H4 (cell line): ENCODE measurements at regions not wholly inside any gene's neighbourhood (a gene's known extent, or its start where the extent isn't known, plus 50 kb on each side); places are given as distances from the start of the nearest gene placed in this dataset.
A peak's percentile ranks its signal among the peaks of the same experiment; 100 is the strongest.
"Not testable (repeated sequence)": the region's sequence is repeated elsewhere in the genome, so short reads cannot be mapped to it uniquely, and the experiment has no call there.

ENCODE experiments used
- DNase-seq: peaks from one replicate; pipeline ENCODE4 v3.0.0-alpha.2; 2015; ENCODE audit warnings: low spot score

DNA sequence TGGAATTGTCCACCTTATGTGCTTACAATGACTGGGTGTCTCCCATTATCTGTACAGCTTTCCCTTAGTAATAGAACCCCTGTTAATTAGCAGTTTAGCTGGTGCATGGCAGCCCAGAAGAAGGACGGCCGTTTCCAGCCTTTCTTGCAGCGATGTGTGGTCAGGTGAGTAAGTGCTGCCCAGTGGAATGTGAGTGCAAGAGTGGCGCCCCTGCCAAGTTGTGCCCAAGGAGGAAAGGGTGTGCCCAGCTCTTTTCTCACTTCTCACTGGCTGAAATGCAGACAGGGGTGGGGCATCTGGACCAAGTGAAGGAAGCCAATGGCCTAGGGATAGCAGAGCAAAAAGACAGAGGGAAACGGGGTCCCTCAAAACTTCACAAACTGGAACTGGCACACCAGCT lies 296.8 kb downstream of the PREX1 start:
- peak; percentile 62 for DNase-seq

DNA sequence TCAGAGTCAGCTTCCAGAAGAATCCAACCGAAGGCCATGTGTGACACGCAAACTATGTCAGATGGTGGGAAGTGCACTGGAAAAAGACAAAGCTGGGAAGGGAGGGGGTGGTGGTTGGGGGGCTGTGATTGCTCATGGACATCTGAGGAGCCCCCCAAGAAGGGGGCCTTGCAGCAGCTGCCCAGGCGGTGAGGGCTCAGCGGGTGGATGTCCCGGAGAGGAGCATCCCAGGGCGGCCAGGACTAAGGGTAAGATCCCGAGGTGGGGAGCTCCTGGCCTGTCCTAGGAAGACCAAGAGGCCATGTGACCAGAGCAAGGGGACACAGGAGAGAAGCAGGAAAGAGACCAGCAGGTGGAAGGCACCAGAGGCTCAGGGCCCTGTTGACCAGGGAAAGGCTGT lies 299.5 kb downstream of the PREX1 start:
- DNase-seq, result no peak

DNA sequence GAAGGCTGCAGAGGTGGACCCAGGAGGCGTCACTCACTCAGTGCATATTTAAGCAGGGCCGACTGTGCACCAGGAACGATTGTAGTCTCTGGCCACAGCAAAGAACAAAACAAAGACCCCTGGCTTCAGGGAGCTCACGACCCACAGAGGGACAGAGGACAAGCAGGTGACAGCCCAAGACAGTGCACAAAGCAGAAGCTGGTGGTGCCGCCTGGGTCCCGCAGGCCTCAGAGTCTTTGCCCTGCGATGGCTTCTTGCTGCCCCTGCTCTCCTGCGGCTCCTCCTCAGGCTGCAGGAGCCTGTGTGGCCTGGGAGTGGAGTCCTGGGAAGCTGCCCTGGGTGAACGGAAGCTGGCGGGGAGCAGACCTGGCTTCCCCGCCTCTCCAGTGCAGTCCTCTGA lies 300.0 kb downstream of the PREX1 start:
- DNase-seq, result no peak

DNA sequence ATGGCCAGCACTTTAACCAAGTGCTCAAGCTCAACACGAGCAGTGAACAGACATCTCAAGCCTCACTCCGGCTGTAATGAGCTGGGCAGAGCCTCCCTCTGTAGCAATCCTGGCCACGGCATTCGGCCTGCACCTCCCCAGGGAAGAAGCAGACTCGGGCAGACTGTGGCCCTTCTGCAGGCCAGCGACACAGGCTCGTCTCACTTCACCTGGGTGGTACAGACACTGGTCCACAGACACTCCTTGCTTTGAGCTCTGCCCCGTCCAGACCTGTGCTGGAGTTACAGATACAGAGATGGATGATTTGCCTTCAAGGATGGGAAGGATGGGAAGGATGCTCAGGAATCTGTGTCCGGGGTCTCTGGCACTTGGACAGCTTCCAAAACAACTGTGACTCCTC lies 300.9 kb downstream of the PREX1 start:
- DNase-seq, result no peak

DNA sequence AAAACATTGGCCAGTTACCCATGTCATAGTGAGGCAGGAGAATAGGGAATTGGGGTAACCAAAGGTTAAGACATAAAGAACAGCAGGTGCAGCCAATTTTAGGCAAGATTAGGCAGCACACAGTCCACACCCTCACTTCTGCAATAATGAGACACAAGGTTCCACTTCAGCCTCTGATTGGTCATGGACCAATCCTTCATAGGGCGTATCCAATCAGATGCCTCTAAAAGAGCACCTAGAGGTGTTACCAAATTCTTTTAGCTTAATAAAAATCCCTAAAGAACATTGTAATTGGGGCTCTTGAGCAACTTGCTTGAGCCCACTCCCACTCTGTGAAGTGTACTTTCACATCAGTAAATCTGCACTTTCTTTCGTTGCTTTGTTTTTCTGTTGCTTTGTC lies 302.4 kb downstream of the PREX1 start:
- no peak for DNase-seq

DNA sequence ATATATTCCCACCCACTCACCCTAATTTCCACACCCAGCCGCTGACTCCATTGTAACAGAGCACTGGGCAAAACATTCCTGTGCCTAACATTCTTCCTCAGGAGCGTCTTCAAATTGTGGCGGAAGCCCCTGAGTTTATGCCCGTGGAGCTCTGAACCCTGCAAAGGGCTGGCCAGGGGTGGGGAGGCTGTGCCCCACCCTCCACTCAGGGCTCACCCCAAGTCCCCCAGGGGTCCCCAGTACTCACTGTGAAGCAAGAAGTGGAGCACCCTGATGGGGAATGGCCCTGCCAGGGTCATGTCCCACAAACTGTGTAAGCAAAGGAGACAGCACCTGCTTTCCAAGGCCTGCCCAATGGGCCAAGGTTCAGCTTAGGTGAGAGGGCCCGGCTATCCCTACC lies 303.2 kb downstream of the PREX1 start:
- DNase-seq, result no peak

DNA sequence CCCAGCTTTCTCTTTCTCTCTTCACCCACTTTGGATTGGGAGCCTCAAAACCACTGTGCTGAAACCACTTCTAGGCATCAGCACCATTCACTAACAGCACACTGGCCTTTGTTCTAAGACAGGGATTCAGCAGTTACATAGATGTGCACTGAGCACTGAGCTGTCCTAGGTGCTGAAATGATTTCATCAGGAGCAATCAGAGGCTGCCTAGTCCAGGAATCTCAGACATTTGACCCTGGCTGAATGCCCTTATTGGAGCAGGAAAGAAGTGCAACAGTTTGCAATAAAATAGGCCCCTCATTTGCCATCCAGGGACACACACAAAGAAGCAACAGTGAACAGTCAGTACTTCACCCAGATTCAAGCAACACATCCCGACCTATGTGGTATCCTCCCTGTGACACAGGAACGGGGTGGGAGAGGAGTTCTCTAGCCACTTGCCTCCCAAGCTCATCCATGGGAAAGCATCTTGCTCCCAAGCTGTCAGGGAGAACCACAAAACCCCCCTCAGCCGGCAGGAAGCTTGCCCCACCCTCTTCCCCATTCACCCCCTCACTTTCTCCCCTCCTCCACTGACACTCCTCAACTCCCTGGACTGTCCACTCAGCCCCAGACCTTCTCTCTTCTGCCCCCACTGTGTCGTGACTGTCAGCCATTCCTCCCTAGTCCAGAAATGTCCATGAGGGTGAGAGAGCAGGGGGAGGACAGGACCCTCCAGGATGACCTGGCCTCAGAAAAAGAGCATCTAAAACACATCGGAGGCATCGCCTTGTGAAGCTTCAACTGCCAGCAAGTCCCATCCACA lies 304.4 kb downstream of the PREX1 start:
- DNase-seq, result peak; percentile 60

DNA sequence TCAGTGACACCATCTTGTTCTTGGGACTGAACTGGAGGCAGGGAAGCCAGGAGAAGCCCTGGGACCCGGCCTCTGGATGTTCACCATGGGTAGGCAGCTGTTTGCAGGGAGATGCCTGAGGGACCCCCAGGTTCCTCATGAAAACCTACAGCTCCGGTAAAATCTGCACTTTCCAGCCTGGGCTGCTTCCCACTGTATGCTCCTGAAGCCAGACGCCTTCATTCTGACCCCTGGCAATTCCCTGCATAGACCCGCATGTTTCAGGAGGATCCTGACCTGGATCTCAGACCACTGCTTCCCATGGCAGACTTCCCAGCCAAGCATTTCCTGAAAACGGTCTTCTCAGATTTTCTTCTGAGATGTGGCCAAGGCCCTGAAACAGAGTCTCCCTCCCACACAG lies 306.7 kb downstream of the PREX1 start:
- no peak for DNase-seq

DNA sequence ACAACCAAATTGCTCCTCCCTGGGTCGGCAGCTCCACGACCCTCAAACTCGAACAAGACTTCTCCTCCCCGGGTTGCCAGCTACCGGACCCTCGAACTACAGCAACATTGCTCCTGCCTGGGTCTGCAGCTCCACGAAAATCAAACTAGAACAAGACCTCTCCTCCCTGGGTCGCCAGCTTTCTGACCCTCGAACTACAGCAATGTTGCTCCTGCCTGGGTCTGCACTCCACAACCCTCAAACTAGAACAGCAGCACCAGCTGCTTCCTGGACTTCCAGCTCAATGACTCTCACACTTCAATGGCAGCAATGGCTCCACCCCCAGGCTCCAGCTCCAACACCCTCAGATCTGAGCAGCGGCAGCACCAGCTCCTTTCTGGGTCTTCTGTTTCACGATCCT lies 311.6 kb downstream of the PREX1 start:
- DNase-seq, result not testable (repeated sequence)

DNA sequence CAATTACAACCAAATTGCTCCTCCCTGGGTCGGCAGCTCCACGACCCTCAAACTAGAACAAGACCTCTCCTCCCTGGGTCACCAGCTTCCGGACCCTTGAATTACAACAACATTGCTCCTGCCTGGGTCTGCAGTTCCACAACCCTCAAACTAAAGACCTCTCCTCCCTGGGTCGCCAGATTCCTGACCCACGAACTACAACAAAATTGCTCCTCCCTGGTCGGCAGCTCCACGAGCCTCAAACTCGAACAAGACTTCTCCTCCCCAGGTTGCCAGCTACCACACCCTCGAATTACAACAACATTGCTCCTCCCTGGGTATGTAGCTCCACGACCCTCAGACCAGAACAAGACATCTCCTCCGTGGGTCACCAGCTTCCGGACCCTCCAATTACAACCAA lies 313.2 kb downstream of the PREX1 start:
- not testable (repeated sequence) for DNase-seq

DNA sequence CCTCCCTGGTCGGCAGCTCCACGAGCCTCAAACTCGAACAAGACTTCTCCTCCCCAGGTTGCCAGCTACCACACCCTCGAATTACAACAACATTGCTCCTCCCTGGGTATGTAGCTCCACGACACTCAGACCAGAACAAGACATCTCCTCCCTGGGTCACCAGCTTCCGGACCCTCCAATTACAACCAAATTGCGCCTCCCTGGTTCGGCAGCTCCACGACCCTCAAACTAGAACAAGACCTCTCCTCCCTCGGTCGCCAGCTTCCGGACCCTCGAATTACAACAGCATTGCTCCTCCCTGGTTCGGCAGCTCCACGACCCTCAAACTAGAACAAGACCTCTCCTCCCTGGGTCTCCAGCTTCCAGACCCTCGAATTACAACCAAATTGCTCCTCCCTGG lies 315.3 kb downstream of the PREX1 start:
- not testable (repeated sequence) for DNase-seq

DNA sequence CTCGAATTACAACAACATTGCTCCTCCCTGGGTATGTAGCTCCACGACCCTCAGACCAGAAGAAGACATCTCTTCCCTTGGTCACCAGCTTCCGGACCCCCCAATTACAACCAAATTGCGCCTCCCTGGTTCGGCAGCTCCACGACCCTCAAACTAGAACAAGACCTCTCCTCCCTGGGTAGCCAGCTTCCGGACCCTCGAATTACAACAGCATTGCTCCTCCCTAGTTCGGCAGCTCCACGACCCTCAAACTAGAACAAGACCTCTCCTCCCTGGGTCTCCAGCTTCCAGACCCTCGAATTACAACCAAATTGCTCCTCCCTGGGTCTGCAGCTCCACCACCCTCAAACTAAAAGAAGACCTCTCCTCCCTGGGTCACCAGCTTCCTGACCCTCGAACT lies 322.7 kb downstream of the PREX1 start:
- not testable (repeated sequence) for DNase-seq

DNA sequence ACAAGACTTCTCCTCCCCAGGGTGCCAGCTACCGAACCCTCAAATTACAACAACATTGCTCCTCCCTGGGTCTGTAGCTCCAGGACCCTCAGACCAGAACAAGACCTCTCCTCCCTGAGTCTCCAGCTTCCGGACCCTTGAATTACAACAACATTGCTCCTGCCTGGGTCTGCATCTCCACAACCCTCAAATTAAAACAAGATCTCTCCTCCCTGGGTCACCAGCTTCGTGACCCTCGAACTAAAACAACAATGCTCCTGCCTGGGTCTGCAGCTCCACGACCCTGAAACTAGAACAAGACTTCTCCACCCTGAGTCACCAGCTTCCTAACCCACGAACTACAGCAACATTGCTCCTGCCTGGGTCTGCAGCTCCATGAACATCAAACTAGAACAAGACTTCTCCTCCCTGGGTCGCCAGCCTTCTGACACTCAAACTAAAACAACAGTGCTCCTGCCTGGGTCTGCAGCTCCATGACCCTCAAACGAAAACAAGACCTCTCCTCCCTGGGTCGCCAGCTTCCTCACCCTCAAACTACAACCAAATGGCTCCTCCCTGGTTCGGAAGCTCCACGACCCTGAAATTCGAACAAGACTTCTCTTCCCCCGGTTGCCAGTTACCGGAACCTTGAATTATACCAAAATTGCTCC lies 324.5 kb downstream of the PREX1 start:
- DNase-seq, result no peak

DNA sequence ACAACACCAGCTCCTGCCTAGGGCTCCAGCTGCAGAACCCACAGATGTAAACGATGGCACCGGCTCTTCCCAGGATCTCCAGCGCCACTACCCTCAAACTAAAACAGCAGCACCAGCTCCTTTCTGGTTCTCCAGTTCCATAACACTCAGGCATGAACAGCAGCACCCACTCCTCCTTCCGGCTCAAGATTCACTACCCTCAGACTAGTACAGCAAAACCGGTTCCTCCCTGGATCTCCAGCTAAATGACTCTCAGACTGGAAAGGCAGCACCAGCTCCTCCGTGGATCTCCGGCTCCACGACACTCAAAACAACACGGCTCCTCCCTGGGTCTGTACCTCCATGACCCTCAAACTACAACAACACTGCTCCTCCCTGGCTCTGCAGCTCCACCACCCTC lies 325.0 kb downstream of the PREX1 start:
- no peak for DNase-seq

DNA sequence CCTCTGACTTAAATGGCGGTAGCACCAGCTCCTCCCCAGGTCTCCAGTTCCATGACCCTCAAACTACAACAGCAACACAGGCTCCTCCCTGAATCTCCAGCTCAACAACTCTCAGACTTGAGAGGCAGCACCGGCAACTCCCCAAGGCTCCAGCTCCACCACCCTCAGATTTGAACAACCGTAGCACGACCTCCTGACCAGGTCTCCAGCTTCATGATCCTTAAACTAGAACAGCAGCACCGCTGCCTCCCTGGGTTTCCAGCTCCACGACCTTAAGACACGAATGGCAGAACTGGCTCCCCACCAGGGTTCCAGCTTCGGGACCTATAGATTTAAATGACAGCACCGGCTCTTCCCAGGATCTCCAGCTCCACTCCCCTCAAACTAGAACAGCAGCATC lies 325.8 kb downstream of the PREX1 start:
- DNase-seq, result no peak

DNA sequence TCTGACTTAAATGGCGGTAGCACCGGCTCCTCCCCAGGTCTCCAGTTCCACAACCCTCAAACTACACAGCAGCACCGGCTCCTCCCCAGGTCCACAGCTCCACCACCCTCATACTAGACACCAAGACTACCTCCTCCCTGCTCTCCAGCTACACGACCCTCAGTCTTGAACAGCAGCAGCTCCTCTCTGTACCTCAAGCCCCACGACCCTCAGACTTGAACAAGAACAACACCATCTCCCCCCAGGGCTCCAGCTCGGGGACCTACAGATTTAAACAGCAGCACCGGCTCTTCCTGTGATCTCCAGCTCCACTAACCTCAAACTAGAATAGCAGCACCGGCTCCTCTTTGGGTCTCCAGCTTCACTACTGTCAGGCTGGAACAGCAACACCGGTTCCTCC lies 326.9 kb downstream of the PREX1 start:
- DNase-seq, result not testable (repeated sequence)

DNA sequence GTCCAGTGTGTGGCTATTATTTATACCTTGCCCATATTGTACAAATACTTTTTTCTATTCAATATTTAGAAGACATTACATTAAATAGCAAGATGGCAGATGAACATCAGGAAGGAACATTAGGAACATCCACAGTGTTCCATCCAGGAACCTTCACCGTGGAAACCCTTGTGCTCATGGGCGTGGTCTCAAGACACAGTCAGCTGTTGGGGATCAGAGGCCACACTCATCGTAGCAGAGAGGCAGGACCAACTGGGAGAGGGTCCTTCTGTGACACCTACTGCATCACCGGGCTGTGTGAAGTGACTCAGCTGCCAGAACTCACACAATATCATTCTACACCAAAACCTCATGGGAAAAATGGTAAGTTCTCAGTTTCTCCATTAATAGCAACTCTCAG lies 328.9 kb downstream of the PREX1 start:
- not testable (repeated sequence) for DNase-seq

DNA sequence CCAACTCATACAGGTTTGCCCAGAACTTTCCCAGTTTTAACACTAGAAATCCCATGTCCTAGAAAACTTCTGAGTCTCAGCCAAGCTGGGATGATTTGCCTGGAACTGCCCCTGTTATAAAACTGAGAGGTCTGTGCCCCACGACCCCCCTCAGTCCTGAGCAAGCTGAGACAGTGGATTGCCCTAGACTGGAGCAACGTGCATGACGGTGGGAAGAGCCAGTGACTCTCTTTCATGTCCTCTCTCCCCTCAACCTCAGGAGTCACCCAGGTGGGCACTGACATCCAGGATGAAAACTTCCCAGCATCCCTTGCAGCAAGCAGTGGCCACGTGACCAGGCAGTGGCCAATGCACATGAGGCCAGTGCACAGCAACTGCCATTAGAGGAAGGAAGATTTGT lies 329.7 kb downstream of the PREX1 start:
- not testable (repeated sequence) for DNase-seq

DNA sequence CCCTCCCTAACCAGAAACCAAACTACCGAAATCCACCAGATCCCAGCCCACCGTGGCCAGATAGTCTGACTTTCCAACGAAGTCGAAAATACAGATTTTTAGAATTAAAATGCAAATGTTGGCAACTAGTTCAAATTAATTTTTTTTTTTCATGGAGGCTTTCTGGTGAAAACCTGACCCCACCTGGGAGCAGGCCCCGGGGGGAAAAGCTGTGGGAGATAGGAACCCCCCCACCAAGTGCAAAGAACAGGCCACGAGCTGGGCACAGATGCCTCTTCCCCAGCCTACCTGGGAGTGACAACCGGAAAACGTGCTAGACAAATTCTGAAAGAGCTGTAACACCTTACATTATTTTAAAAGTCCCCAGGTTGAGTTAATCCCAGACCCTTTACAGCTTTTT lies 333.8 kb downstream of the PREX1 start:
- no peak for DNase-seq

DNA sequence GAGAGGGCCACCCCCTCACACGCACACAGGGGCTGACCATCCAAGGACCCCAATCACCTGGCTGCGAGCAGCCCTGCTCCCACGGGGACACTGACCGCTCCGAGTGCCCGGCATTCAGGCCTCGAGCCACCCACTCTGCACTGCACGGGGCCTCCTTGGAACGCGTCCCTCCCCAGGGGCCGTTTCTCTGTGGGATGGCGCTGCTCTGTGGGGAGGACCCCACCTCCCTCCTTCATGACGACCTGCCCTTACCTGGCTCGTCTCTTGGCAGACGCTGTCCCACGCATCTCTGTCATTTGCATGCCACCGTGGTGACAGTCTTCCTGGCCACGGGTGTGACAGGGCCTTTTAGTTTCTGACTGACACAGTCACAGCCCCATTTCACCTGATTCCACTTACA lies 334.5 kb downstream of the PREX1 start:
- DNase-seq, result not testable (repeated sequence)

DNA sequence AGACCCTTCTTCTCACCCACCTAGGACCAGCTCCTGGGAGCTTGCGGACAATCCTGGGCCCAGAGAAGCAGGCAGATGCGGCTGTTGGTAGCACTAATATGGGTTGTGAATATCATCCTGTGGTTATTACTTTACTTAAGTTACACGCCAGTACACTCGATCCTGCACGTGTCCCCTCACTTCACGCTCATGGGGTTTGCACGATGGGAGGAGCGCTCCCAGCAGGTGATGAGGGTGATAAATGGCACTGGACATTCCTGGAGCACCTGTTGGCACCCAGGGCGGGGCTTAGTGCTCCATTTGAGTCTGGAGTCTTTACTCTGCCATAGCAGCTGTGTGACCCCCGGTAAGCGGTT lies 335.1 kb downstream of the PREX1 start:
- DNase-seq, result no peak

DNA sequence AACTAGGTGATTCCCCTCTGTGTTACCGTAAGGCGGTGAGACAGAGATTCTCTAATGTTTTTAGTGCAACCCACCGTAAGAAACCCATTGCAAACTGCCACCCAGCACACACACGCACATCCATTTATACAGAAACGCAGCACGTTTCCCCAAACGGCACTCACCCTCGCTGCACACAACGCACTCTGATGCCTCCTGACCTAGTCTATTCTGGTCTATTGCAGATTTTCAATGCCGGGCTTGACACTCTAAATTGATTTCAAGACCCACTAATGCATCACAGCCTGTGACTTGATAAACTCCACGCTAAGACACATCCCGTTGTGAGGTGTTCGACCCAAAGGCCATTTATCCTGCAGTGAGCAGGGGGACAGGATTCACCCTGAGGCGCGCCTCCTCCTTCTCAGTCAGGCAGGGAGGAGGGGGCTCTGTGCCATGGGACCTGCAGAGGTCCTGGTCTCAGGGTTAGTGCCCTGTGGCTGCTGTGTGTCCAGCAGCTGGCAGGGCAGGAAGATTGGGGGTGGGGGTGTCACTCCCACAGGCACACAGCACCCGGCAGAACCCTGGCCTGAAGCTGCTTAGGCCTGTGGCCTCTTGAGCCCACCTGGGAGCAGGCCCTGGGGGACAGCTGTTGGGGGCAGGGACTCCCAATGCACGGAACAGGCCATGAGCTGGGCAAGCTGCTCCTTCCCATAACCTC lies 335.6 kb downstream of the PREX1 start:
- DNase-seq, result no peak
